ENCODE measurements at regions not wholly inside any gene's neighbourhood (a gene's known extent, or its start where the extent isn't known, plus 50 kb on each side); places are given as distances from the start of the nearest gene placed in this dataset.

DNA sequence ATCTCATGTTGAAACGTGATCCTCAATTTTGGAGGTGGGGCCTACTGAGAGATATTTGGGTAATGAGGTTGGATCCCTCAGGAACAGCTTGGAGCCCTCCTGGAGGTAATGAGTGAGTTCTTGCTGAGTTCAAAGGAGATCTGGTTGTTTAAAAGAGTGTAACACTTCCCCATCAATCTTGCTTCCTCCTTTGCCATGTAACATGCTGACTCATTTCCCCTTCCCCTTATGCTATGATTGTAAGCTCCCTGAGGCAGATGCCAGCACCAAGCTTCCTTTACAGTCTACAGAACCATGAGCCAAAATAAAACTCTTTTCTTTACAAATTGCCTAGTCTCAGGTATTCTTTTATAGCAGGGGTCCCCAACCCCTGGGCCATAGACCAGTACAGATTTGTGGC is 352.3 kb downstream of the SLCO4C1 start:
- no peak overlapping the region for H3K4me3 ChIP-seq (ENCODE audit: low read length)
- WGBS (ENCODE audit: insufficient coverage, insufficient read length), result no CpG with 5 or more reads among the region's 1 CpG
- DNase-seq (ENCODE audit: low read depth, low spot score), result no peak
- no peaks in the 10 kb centered on the region for H3K36me3 ChIP-seq (ENCODE audit: control insufficient read depth, insufficient read depth, low read length)
- H3K27ac ChIP-seq (ENCODE audit: low read length), result no peak overlapping the region
- no peaks in the 10 kb centered on the region for H3K9me3 ChIP-seq (ENCODE audit: control insufficient read depth, insufficient read depth, low read length)
- peaks cover 3% of the 10 kb centered on the region; the same call in 1 of the 2 replicates for H3K4me1 ChIP-seq (ENCODE audit: control insufficient read depth, insufficient read depth, low read length)
- no peaks in the 10 kb centered on the region for H3K27me3 ChIP-seq (ENCODE audit: control insufficient read depth, insufficient read depth, low read length)

DNA sequence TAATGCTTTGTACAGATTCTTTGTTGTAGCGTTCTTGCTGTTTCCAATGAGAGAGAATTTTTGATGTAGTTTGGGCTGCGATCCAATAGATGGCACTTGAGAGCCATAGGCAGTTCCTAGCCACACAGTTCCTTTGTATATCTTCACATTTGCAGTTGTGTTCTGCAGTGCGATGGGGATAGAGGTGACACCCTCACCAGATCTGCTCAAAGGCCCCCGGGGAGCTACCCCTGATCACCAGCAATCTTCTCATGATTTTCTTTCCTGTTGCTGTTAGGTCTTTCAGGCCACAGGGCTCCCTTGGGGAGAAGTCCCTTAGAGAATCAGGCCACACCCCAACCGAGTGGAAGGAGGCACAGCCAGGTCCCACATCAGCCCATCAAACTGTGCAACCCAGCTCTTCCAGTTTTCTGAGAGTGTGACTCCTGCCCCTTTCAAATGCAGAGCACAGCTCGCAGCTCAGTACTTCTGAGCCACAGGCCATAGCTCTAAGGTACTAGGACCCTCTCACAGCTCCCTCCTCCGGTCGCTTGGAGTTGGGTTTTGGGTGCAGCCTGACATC is 353.7 kb downstream of the SLCO4C1 start:
- peak; percentile 18 for DNase-seq (ENCODE audit: low read depth, low spot score)
- peaks cover 3% of the 10 kb centered on the region; the same call in 1 of the 2 replicates for H3K4me1 ChIP-seq (ENCODE audit: control insufficient read depth, insufficient read depth, low read length)
- H3K27ac ChIP-seq (ENCODE audit: low read length), result no peak overlapping the region
- WGBS (ENCODE audit: insufficient coverage, insufficient read length), result no CpG with 5 or more reads among the region's 8 CpGs
- H3K36me3 ChIP-seq (ENCODE audit: control insufficient read depth, insufficient read depth, low read length), result no peaks in the 10 kb centered on the region
- H3K27me3 ChIP-seq (ENCODE audit: control insufficient read depth, insufficient read depth, low read length), result no peaks in the 10 kb centered on the region
- no peak overlapping the region; the same call in 1 of the 2 replicates for H3K4me3 ChIP-seq (ENCODE audit: low read length)
- H3K9me3 ChIP-seq (ENCODE audit: control insufficient read depth, insufficient read depth, low read length), result no peaks in the 10 kb centered on the region

DNA sequence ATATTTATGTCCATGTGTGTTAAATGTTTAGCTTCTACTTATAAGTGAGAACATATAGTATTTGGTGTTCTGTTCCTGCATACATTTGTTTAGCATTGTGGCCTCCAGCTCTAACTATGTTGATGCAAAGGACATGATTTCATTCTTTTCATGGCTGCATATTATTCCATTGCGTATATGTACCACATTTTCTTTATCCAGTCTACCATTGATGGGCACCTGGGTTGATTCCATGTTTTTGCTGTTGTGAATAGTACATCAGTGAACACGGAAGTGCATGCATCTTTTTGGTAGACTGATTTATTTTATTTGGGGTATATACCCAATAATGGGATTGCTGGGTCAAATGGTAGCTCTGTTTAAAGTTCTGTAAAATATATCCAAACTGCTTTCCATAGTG is 359.0 kb downstream of the SLCO4C1 start:
- Histone ChIP-seq H3K36me3 (ENCODE audit: control insufficient read depth, insufficient read depth, low read length) (no peaks in the 10 kb centered on the region), H3K9me3 (ENCODE audit: control insufficient read depth, insufficient read depth, low read length) (no peaks in the 10 kb centered on the region), H3K27ac (ENCODE audit: low read length) (no peak overlapping the region), H3K4me3 (ENCODE audit: low read length) (no peak overlapping the region), H3K27me3 (ENCODE audit: control insufficient read depth, insufficient read depth, low read length) (no peaks in the 10 kb centered on the region), H3K4me1 (ENCODE audit: control insufficient read depth, insufficient read depth, low read length) (no peaks in the 10 kb centered on the region)
- DNase-seq (ENCODE audit: low read depth, low spot score), result no peak
- no CpG with 5 or more reads among the region's 2 CpGs for WGBS (ENCODE audit: insufficient coverage, insufficient read length)

DNA sequence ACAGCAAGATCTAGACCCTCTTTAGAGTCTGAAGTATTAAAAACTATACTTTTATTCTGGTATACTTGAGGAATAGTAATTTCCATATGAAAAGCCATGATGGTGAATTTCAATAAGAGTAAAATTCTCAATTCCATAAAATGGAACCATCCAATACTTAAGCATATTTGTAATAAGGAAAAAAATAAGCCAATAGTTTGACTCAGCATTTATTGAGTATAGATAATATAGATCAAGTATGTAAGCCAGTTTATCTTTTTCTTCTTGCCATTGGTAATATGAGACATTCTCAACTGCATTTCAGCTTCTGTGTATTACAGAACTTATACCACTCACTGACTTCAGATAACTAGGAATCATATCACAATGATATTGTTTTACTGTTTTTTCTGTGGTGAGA is 361.0 kb downstream of the SLCO4C1 start:
- Histone ChIP-seq H3K27me3 (ENCODE audit: control insufficient read depth, insufficient read depth, low read length) (no peaks in the 10 kb centered on the region), H3K27ac (ENCODE audit: low read length) (no peak overlapping the region), H3K4me1 (ENCODE audit: control insufficient read depth, insufficient read depth, low read length) (no peaks in the 10 kb centered on the region), H3K4me3 (ENCODE audit: low read length) (no peak overlapping the region), H3K36me3 (ENCODE audit: control insufficient read depth, insufficient read depth, low read length) (no peaks in the 10 kb centered on the region), H3K9me3 (ENCODE audit: control insufficient read depth, insufficient read depth, low read length) (no peaks in the 10 kb centered on the region)
- no peak for DNase-seq (ENCODE audit: low read depth, low spot score)

DNA sequence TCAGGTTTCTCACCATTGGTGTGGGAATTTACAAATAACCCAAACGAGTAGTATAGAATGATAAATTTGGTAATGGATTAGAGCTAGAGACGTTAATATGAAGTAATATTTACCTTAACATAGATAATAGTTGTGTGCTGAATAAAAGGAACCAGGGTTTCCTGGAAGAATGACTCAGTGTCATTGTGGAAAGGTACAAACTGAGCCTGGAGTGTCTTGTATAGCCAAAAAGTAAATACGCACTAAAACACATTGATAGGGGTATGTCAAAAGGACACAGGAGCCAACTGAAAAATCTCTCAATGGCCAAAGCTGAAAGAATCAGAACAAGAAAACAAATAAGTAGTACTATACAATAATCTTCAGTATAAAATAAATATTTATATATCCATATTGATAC is 363.5 kb downstream of the SLCO4C1 start:
- Histone ChIP-seq H3K4me3 (ENCODE audit: low read length) (no peak overlapping the region), H3K27ac (ENCODE audit: low read length) (no peak overlapping the region), H3K36me3 (ENCODE audit: control insufficient read depth, insufficient read depth, low read length) (no peaks in the 10 kb centered on the region), H3K4me1 (ENCODE audit: control insufficient read depth, insufficient read depth, low read length) (no peaks in the 10 kb centered on the region), H3K27me3 (ENCODE audit: control insufficient read depth, insufficient read depth, low read length) (no peaks in the 10 kb centered on the region), H3K9me3 (ENCODE audit: control insufficient read depth, insufficient read depth, low read length) (no peaks in the 10 kb centered on the region)
- 100% methylated on average over 1 of the region's 3 CpGs for WGBS (ENCODE audit: insufficient coverage, insufficient read length)
- DNase-seq (ENCODE audit: low read depth, low spot score), result no peak

DNA sequence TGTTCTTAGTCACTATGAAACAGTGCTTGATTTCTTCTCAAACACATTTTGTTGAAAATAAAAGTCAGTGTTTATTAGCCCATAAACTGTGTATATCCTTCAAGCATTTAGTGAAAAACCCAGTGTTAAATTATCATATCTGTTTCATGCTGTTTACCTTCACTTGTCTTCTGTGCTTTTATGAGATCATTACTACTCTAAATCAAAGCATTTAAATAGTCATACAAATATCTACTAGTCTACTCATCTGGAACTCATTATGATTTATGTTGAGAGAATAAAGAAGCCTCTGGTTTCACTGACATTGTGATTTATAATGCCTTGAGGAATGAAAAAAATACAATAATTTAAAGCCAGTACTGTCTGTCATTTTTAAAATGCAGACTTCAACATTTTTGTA is 366.5 kb downstream of the SLCO4C1 start:
- Histone ChIP-seq H3K9me3 (ENCODE audit: control insufficient read depth, insufficient read depth, low read length) (no peaks in the 10 kb centered on the region), H3K36me3 (ENCODE audit: control insufficient read depth, insufficient read depth, low read length) (no peaks in the 10 kb centered on the region), H3K27me3 (ENCODE audit: control insufficient read depth, insufficient read depth, low read length) (no peaks in the 10 kb centered on the region), H3K4me1 (ENCODE audit: control insufficient read depth, insufficient read depth, low read length) (no peaks in the 10 kb centered on the region), H3K27ac (ENCODE audit: low read length) (no peak overlapping the region), H3K4me3 (ENCODE audit: low read length) (no peak overlapping the region)
- no peak for DNase-seq (ENCODE audit: low read depth, low spot score)

DNA sequence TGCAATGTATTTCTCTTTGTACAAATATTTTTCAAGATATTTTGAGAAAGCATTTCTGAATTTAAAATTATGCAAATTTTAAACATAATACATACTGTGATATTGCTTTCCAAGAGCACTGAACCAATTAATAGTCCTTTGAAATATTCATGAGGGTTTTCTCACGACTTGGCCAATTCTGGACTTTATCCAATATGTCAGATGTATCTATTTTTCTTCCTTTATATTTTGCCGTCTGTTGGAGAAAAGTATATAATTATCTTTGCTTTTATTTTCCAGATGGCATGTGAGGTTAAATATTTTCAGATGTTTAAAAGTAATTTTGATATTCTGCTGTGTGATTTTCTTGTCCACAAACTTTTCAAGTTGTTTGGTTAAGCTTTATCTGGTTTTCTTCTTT is 378.9 kb downstream of the SLCO4C1 start:
- H3K27ac ChIP-seq (ENCODE audit: low read length), result no peak overlapping the region
- no CpG with 5 or more reads among the region's 2 CpGs for WGBS (ENCODE audit: insufficient coverage, insufficient read length)
- no peaks in the 10 kb centered on the region for H3K36me3 ChIP-seq (ENCODE audit: control insufficient read depth, insufficient read depth, low read length)
- no peaks in the 10 kb centered on the region for H3K4me1 ChIP-seq (ENCODE audit: control insufficient read depth, insufficient read depth, low read length)
- DNase-seq (ENCODE audit: low read depth, low spot score), result no peak
- no peaks in the 10 kb centered on the region for H3K27me3 ChIP-seq (ENCODE audit: control insufficient read depth, insufficient read depth, low read length)
- no peaks in the 10 kb centered on the region for H3K9me3 ChIP-seq (ENCODE audit: control insufficient read depth, insufficient read depth, low read length)
- no peak overlapping the region for H3K4me3 ChIP-seq (ENCODE audit: low read length)

DNA sequence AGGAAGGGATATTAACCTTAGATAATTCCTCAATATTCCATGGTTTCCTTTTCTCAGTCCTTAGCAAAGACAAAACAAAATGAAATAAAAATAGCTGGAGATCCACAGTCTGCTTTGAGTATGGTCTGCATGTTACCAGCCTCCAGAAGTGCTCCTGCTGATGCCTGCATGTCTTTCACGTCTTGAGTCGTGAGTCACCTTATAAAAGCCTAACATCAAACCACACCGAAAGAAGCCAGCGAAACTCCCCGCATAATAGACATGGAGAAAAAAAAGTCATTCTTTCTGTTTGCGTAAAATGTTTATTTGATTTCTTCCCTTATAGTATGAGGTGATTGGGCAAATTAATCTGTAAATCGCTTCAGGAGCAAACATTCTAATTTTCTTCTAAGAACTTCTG is 380.5 kb downstream of the SLCO4C1 start:
- Histone ChIP-seq H3K36me3 (ENCODE audit: control insufficient read depth, insufficient read depth, low read length) (no peaks in the 10 kb centered on the region), H3K27me3 (ENCODE audit: control insufficient read depth, insufficient read depth, low read length) (no peaks in the 10 kb centered on the region), H3K27ac (ENCODE audit: low read length) (no peak overlapping the region), H3K4me1 (ENCODE audit: control insufficient read depth, insufficient read depth, low read length) (no peaks in the 10 kb centered on the region), H3K9me3 (ENCODE audit: control insufficient read depth, insufficient read depth, low read length) (no peaks in the 10 kb centered on the region), H3K4me3 (ENCODE audit: low read length) (no peak overlapping the region)
- no peak for DNase-seq (ENCODE audit: low read depth, low spot score)
- WGBS (ENCODE audit: insufficient coverage, insufficient read length), result no CpG with 5 or more reads among the region's 7 CpGs

DNA sequence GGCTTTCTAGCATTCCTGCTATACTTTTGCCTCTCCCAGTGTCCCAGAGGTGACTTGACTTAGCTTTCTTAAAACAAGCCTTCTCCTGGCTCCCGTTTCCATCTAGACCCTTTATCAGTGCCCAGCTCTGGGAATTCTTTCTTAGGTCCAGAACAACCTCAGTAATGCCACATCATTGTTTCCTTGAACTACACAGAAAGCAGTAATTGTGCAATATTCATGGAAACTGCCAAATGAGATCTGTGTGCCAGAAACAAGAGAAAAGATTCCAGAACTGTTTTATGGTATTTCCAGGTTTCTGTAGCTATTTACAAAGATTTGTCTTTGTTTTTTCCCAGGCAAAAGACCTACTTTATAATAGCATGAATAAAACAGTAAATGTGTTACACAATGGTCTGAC is 391.3 kb downstream of the SLCO4C1 start:
- no CpG with 5 or more reads among the region's 1 CpG for WGBS (ENCODE audit: insufficient coverage, insufficient read length)
- no peak for DNase-seq (ENCODE audit: low read depth, low spot score)
- Histone ChIP-seq H3K36me3 (ENCODE audit: control insufficient read depth, insufficient read depth, low read length) (no peaks in the 10 kb centered on the region), H3K27me3 (ENCODE audit: control insufficient read depth, insufficient read depth, low read length) (no peaks in the 10 kb centered on the region), H3K4me1 (ENCODE audit: control insufficient read depth, insufficient read depth, low read length) (no peaks in the 10 kb centered on the region), H3K9me3 (ENCODE audit: control insufficient read depth, insufficient read depth, low read length) (no peaks in the 10 kb centered on the region), H3K27ac (ENCODE audit: low read length) (no peak overlapping the region), H3K4me3 (ENCODE audit: low read length) (no peak overlapping the region)

DNA sequence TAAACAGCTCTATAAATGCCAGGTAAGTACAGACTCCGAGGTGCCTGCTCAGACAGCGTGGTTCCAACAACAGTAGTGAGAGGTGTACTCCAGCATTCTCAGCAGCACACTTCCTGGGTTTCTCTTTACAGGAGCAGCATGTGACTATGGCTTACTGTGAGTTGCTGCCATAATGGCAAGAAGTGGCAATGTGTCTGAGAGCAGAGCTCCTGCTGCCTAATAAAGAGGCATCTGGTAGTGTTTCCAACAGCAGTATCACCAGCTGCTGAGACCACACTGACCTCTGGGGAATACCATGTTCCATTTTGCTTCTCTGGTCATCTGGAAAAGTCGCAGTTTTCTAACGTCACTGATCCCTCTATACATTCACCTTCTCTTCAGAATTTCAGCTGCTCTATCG is 398.2 kb downstream of the SLCO4C1 start:
- peak; percentile 5 for DNase-seq (ENCODE audit: low read depth, low spot score)
- H3K27me3 ChIP-seq (ENCODE audit: control insufficient read depth, insufficient read depth, low read length), result no peaks in the 10 kb centered on the region
- H3K9me3 ChIP-seq (ENCODE audit: control insufficient read depth, insufficient read depth, low read length), result no peaks in the 10 kb centered on the region
- H3K27ac ChIP-seq (ENCODE audit: low read length), result no peak overlapping the region
- no peaks in the 10 kb centered on the region for H3K4me1 ChIP-seq (ENCODE audit: control insufficient read depth, insufficient read depth, low read length)
- H3K4me3 ChIP-seq (ENCODE audit: low read length), result no peak overlapping the region
- WGBS (ENCODE audit: insufficient coverage, insufficient read length), result 100% methylated on average over 1 of the region's 5 CpGs
- H3K36me3 ChIP-seq (ENCODE audit: control insufficient read depth, insufficient read depth, low read length), result no peaks in the 10 kb centered on the region

DNA sequence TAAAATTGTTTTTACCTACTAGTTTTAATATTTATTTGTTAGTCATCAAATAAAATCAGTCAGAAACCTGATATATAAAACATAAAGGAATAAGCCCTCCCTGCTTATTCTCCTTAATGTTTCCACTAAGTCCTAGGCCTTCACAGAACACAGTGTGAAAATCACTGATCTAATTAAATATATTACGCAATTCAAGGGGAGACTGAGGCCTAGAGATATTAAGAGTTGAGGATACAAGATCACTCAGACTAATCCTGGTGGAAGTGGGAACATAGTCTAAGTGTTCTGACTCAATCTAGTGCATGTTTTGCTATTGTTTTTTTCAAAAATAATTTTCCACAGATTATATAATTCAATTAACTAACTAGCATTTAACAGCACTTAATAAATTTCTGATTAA is 401.1 kb downstream of the SLCO4C1 start:
- no CpG with 5 or more reads among the region's 1 CpG for WGBS (ENCODE audit: insufficient coverage, insufficient read length)
- Histone ChIP-seq H3K9me3 (ENCODE audit: control insufficient read depth, insufficient read depth, low read length) (no peaks in the 10 kb centered on the region), H3K4me1 (ENCODE audit: control insufficient read depth, insufficient read depth, low read length) (no peaks in the 10 kb centered on the region), H3K27ac (ENCODE audit: low read length) (no peak overlapping the region), H3K27me3 (ENCODE audit: control insufficient read depth, insufficient read depth, low read length) (no peaks in the 10 kb centered on the region), H3K4me3 (ENCODE audit: low read length) (no peak overlapping the region), H3K36me3 (ENCODE audit: control insufficient read depth, insufficient read depth, low read length) (no peaks in the 10 kb centered on the region)
- no peak for DNase-seq (ENCODE audit: low read depth, low spot score)

All from iPS DF 6.9 (cell line).